HS-5 (cell line): ENCODE measurements at regions not wholly inside any gene's neighbourhood (a gene's known extent, or its start where the extent isn't known, plus 50 kb on each side); places are given as distances from the start of the nearest gene placed in this dataset.
A peak's percentile ranks its signal among the peaks of the same experiment; 100 is the strongest.
"Not testable (repeated sequence)": the region's sequence is repeated elsewhere in the genome, so short reads cannot be mapped to it uniquely, and the experiment has no call there.

Experiments
- DNase-seq: peaks from one replicate; pipeline ENCODE4 v3.0.0-alpha.2; 2012; ENCODE audit warnings: low read depth

DNA sequence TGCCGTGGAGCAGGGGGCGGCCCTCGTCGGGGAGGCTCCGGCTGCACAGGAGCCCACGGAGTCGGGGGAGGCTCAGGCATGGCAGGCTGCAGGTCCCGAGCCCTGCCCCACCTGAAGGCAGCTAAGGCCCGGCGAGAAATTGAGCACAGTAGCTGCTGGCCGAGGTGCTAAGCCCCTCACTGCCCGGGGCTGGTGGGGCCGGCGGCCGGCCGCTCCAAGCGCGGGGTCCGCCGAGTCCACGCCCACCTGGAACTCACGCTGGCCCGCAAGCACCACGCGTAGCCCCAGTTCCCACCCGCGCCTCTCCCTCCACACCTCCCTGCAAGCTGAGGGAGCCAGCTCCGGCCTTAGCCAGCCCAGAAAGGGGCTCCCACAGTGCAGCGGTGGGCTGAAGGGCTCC lies 589.4 kb downstream of the PPP4R3C start:
- DNase-seq: no peak

DNA sequence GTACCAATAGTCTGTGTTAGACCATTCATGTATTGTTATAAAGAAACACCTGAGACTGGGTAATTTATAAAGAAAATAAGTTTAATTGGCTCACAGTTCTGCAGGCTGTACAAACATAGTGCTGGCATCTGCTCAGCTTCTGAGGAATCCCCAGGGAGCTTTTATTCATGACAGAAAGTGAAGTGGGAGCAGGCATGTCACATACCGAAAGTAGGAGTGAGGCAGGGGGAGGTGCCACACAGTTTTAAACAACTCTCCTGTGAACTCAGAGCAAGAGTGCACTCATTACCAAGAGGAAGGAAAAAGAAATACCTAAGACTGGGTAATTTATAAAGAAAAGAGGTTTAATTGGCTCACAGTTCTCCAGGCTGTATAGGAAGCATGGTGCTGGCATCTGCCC lies 591.2 kb downstream of the PPP4R3C start:
- no peak for DNase-seq

DNA sequence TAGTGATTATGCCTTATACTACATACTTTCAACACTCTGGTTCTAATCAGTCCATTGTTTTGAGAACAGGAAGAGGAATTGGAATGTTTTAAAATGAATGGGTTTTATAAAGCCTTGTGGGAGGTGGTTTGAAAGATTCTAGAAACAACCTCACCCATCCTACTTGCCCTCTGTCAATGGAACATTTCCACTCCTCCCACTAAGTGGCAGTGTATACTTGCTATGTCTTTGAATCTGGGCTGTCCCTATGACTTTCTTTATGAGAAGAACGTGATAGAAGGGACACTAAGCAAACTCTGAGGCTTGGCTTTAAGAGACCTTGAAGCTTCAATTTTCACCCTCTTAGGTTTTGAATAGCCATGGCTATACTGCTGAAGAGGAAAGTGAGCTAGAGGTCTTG lies 611.2 kb downstream of the PPP4R3C start:
- DNase-seq: peak; percentile 13

DNA sequence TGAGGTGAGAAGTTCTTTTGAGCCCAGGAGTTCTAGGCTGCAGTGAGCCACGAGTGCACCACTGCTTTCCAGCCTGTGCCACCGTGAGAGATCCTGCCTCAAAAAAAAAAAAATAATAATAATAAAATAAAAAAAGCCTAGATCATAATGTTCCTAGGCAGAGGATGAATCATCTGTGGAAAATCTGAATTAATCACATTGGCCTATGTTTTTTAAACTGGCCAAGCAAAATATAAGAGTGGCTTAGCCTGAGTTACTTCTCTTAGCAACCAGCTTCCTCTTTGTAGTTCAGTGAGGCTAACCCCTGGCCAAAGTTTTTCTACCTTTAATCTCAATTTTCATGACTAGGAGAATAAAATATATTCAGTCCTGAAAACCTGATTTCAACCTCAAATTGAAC lies 614.6 kb downstream of the PPP4R3C start:
- DNase-seq: no peak

DNA sequence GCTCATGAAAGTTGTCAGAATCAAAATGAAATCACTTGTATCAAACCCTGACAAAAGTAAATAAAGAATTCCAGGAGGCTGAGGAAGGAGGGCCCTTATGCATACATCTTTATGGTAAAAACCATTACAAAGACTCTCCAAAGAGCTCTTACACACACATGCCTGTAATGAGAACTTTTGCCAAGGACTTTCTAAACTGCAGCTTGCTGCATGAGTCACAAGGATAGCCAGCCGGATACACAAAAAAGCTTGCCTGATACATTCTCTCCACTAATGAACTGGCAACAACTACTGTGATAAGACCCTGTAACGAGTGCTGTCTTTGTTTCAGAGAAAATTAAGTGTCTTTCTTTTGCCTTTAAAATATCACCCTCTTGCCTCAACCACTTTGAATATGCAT lies 618.1 kb downstream of the PPP4R3C start:
- peak; percentile 23 for DNase-seq

DNA sequence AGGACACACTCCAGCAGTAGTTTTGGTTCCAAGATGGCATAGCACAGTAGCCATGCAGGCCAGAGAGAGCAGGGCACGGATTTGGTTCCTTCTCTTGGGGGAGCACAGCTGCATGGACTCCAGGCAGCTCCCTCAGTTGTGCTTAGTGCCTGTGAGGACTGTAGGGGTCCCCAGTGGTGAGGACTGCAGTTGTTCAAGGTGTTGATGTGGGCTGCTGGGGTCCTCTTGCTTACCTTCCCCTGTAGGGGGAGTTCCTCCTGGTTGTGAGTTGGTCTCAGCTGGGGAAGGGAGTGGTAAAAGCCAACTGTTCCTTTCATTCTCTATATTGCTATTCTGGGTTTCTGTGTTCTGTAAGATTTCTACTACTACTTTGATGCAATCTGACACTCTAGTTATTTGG lies 606.5 kb downstream of the MAGEB5 start:
- no peak for DNase-seq

DNA sequence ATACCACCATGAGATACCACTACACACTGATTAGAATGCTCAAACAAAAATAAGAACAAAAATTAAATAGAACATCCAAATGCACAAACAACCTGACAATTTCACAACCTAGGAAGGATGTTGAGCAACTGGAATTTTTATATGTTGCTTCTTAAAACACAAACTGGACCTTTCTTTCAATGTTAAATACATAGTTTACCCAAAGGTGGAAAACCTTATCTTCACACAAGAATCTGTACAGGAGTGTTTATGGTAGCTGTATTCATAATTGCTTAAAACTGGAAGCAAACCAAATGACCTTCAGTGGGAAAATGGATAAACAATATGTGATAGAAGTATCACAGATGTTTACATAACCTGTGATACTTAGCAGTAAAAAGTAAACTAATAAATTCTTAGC lies 573.8 kb downstream of the MAGEB5 start:
- no peak for DNase-seq

DNA sequence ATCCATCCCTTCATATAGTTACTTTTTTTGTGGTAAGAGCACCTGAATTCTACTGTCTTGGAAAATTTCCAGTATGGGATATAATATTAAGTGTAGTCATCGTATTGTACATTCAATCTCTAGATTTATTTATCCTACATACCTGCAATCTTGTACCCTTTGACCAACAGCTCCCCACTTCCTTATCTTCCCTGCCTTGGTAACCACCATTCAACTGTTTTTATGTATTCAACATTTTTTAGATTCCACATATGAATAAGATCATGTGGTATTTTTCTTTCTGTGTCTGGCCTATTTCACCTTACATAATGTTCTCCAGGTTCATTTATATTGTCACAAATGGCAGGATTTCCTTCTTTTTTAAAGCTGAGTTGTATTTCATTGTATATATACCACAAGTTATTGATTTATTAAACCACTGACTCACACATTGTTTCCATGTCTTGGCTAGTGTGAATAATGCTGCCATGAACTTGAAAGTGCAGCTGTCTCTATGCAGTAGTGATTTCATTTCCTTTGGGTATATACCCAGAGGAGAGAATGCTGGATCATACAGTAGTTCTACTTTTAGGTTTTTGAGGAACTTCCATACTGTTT lies 572.5 kb downstream of the MAGEB5 start:
- DNase-seq: peak; percentile 22

DNA sequence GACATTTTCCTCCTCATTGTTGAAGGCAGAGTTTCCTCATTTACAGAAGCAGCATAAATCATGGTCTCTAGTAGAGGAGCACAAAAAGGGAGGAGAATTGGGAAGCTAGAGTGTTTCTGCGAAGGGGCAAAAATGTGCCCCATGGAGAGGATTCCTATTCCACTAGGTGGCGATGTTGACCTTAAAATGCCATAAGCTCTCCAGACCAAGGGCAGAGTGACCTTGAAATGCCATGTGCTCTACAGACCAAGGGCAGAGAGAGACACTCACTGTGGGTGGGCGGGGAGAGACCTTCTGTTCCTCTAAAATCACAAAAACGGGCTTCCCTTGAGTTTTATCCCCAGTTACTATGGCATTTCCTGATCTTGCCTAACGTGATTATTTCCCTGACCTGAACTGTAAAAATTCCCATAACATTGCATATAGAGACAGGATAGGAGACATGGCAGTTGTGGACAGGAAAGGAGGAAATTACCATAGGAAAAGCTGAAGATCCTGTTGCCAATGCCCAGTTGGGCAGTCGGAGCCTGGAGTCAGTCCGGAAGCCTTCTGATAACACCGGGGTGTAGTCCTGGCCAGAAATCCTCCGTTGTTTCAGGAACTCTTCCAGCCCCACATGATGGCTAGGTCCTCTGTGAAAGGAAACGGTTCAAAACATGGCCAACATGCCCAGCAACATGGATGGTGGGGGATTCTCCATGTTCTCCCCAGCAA lies 567.7 kb downstream of the MAGEB5 start:
- no peak for DNase-seq

DNA sequence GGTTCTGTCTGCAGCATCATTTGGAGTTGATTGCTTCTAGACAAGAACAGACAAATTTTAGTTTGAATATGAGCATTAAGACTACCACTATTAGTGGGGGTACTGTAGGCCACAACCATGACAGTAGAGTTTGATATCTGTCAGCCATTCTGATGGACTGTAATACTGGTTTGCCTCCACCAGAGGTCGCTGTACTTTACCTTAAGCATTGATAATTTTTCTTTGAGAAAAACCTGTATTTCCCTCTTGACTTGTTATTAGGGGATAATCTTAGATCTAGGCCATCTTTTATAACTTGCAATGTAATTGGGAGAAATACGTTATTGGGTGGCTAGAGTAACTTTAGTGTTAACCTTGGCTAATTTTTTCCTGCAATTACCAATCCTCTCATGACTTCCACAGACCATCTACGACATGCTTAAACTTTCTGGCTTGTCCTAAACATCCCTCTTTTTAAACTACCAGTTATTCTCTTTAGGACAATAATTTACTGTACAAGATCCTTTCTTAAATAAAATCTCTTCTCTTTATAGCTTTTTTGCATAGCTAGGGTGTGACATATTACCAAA lies 562.4 kb downstream of the MAGEB5 start:
- no peak for DNase-seq

DNA sequence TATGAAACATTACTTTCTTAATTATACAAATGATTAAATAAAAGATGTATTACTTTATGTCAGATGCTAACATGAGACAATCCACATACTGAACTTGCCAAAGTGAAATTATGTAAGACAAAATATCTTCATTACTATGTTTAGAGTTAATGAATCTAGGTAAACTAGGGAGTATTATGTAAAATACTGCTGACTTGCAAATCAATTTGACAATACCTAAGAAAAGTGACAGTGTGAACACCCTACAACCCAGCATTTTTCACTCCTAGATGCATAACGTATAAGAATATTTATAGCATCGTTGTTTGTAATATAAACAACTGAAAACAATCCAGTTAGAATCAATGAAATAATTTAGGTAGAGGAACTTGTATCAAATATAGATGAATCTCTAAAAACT lies 546.3 kb downstream of the MAGEB5 start:
- DNase-seq: no peak

DNA sequence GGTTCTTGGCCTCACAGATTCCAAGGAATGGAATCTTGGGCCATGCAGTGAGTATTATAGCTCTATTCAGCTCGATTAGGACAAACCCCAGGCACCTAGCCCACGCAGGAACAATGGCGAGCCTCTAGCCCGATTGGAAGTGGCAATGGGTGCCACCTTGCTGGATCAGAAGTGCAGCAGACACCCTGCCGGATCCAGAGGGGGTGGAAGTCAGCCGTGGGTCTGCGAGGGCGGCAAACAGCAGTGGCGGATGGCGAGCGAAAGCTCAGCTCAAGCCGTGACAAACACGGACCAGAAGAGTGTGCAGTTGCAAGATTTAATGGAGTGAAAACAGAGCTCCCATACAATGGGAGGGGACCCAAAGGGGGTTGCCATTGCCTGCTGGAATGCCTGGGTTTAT lies 539.8 kb downstream of the MAGEB5 start:
- not testable (repeated sequence) for DNase-seq

DNA sequence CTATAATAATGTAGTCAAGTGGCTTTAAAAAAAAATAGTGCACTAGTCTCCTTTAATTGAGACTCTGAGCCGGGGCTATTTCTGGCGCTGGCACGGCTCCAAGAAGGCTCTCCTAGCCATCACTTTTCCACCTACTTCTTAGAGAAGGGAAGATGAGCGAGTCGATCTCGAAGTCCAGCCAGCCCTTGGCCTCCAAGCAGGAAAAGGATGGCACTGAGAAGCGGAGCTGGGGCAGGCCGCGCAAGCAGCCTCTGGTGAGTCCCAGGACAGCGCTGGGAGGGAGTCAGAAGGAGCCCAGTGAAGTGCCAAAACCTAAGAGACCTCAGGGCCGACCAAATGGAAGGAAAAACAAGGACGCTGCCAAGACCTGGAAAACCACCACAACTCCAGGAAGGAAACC lies 531.9 kb downstream of the MAGEB5 start:
- DNase-seq: no peak

DNA sequence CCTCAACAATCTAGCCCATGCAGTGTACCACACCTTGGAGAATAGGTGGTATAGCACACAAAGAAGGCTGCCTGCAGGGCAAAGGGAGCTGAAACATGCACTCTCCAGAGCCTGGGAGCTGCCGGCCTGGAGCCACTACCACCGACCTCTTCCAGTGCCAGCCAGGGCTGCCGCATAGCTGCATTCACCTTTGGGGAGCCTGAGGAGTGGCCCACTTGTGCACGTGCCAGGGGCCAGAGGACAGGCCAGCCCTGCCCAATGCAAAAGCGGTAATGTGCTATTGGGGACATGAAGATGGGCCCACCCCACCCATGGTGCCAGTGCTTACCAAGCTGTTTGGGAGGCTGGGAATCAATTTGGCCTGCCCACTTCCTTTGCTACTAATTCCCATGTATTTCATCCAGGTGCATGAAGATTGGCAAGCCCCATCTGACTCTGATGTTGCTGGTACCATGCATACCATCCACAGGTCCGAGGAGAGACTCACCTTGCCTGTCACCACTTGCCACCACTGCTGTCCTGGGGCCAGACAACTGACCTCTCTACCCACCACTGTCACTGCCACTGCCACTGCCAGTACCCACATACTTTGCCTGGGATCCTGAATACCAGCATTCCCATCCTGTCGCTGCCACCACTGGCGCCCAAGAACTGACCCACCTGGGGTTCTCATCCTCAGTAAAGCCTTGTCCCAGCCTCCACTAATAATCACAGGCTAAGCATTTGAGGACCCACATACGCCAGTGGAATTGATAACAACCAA lies 506.9 kb downstream of the MAGEB5 start:
- DNase-seq: no peak

DNA sequence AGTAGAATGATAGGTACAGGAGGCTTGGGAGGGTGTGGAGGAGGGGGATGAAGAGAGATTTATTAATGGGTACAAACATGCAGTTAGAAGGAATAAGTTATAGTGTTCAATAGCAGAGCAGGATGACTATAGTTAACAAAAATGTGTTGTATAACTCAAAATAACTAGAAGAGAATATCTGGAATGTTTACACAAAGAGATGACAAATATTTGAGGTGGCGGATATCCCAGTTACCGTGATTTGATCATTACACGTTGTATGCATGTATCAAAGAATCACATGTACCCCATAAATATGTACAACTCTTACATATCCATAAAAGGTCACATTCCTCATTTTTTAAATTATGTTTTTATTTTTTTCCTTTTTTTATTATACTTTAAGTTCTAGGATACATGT lies 456.6 kb downstream of the MAGEB5 start:
- DNase-seq: no peak

DNA sequence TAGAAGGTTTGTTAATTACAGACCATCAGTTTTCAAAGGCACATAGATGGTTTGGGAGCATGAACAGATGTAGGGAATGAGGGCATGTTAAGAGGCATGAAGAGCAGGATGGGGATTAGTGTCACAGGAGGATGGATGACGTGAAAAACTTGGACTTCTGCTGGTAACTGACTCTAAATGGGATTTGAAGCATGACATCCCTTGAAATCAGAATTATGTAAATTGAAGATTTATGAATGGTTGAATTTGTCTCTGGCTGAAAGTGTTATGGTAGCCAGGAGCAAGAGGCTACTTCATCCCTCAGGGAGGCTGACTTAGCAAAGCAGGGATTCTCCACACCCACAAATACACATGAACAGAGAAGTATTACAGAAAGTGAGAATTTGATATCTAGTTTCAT lies 454.6 kb downstream of the MAGEB5 start:
- DNase-seq: no peak

DNA sequence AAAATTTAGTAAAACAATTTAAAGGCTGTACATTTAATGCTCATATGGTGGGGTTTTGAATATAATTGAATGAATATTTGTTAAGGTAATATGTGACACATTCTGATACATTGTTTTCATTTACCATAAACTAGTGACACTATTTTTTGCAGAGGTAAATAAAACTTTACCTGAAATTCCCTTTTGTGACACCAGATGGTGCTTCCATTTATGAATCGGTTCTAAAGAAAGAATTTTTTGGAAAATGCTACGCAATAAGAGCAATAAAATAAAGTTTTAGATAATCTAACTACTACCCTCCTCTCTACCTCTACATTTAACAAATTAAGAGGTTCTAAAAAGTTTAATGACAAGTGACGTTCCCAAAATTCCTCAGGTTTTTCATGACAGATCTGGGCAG lies 448.9 kb downstream of the MAGEB5 start:
- no peak for DNase-seq

DNA sequence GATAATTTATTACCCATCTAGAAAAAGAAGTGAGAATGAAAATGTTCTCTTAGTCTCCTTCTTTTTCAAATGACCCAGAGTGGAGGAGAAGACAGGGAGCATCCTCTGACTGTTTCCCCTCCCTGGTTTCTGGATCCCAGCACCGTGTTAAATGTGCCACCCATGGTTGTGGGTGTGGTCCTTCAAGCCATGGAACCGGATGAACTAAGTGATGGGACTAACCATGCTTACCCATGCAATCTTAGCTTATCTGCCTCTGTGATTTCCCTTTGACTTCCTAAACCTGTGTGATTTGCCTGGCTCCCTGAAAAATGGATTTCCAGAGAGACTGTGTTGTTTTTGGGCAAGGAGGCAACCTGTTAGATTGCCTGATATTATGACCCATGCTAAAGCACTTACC lies 437.1 kb downstream of the MAGEB5 start:
- DNase-seq: no peak

DNA sequence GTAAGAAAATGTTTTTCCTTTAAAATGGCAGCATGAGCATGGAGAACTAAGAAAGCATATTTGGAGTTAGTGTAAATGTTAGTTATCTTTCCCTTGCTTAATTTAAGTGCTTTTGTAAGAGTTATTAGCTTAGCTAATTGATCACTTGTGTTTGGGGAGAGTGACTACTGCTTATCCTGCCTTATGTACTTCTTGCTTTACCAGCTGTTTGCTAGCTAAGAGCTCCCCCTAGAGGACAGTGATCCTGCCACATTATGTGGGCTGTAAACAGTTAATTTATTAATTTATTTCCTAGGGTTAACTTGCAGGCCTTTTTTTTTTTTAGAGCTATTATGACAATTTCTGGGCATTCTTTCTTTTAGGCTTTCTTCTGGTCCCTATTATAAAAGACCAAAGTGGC lies 435.8 kb downstream of the MAGEB5 start:
- DNase-seq: no peak

DNA sequence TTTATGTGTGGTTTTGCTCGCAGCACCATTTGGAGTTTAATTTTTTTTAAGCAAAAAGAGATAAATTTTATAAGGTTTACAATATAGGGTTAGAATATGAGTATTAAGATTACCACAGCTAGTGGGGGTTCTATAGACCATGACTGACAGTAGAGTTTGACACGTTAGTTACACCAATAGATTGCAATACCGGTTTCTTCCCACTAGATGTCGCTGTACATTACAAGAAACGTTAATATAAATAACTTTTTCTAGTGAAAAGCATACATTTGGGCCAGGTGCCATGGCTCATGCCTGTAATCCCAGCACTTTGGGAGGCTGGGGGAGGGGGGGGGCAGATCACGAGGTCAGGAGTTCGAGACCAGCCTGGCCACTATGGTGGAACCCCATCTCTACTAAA lies 433.6 kb downstream of the MAGEB5 start:
- no peak for DNase-seq

DNA sequence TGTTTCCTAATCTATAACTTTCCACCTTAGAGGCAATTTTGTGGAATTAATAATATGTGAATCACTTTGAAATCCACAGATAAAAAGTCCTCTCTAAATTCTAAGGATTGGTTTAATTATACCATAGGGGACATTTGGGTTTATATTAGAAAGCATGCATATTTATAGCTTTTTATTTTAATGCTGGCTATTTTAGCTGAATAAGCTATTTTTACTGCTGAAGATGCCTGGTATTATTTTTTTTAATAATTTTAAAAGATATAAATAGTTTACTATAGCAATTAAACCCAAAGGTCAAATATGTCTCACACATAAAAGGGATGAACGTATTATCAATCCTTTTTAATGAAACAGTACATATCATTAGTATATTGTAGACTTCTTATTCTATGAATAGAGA lies 415.4 kb downstream of the MAGEB5 start:
- DNase-seq: no peak

DNA sequence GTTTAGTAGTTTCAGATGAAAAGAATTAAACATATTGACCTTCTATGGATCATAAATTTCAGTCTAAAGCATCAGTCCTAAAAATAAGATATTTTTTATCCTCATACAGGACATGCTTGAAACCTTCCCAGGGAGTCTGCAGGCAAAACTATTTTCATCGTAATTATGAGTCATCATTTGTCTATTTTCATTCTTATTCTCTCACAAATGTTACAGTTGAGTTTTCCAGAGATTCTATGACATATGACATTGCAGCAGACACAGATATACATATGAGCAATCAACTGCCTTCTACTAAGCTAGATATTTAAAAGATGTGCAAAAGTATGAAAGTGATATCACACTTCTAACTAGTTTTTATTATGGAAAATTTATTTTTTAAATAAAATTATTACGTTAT lies 398.0 kb downstream of the MAGEB5 start:
- peak; percentile 31 for DNase-seq

DNA sequence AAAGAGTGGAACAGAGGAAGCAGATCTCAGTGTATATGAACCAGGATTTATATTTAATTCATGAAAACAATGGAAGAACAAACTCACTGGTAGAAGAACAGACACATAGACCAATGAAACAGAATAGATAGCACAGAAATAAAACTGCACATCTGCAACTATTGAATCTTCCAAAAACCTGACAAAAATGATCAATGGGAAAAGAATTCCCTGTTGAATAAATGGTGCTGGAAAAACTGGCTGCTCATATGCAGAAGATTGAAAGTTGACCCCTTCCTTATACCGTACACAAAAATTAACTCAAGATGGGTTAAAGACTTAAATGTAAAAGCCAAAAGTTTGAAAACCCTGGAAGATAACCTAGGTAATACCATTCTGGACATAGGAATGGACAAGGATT lies 391.0 kb downstream of the MAGEB5 start:
- no peak for DNase-seq
